DND-41 (cell line): ENCODE measurements at regions not wholly inside any gene's neighbourhood (a gene's known extent, or its start where the extent isn't known, plus 50 kb on each side); places are given as distances from the start of the nearest gene placed in this dataset.

Experiments used
- CTCF ChIP-seq: IDR thresholded peaks from 2 replicates; pipeline ENCODE4 v1.5.1; 2012; ENCODE audit warnings: borderline replicate concordance, low read length, moderate library complexity, mild to moderate bottlenecking; ENCODE audit not compliant: poor library complexity, severe bottlenecking; ENCODE audit errors: extremely low read depth
- EZH2 ChIP-seq: IDR thresholded peaks from 3 replicates; pipeline ENCODE4 v1.6.1; 2012; ENCODE audit warnings: borderline replicate concordance, low read depth, mild to moderate bottlenecking, moderate library complexity, low read length, inconsistent platforms; ENCODE audit not compliant: severe bottlenecking

- no peak for TF ChIP-seq CTCF
- TF ChIP-seq EZH2: no peak
These were observed 156.4 kb upstream of the KYNU start for GRCh38 chr2:142721015-142721414.
